K562 (cell line): ENCODE measurements at regions not wholly inside any gene's neighbourhood (a gene's known extent, or its start where the extent isn't known, plus 50 kb on each side); places are given as distances from the start of the nearest gene placed in this dataset.

ENCODE experiments used
- ATAC-seq: fragments of 200-7000 bp; cut with Tn5 transposase; 3 replicates; pipeline ENCODE4 v1.9.1; 2020; ENCODE audit warnings: moderate library complexity
- BruUV-seq: library from RNA; stranded (reverse); fragments of 400-500 nt; replicated peaks from 2 replicates; lab custom pipeline; 2021; lab: Mats Ljungman, UMichigan
- CTCF ChIA-PET: fragments of 300-600 bp; formaldehyde crosslinking; extraction: SDS; loops from one replicate; lab custom pipeline; 2021; ENCODE audit warnings: low intra/inter-chr PET ratio; lab: Yijun Ruan, JAX
- POLR2A ChIA-PET: fragments of 300-600, 350-650 bp; sonication (Branson Sonifier 250); formaldehyde crosslinking; extraction: SDS; loops from one replicate; lab custom pipeline; 2021; ENCODE audit warnings: antibody characterized with exemption, inconsistent platforms; lab: Yijun Ruan, JAX
- DNase-seq, 4 experiments: peaks; one replicate each; pipeline versions ENCODE4 v3.0.0 to v3.0.0-alpha.2; 2011 to 2018; ENCODE audit warnings: low spot score in 3 of 4, mixed read lengths in 3 of 4; ENCODE audit errors: extremely low read depth in 1 of 4
- FAIRE-seq: peaks from 2 replicates; lab custom pipeline; 2011; peaks lifted over from hg19 to GRCh38; lab: Jason Lieb, UNC
- H2AFZ ChIP-seq: 2 replicates; pipeline ENCODE4 v1.6.0; 2011; ENCODE audit warnings: low read depth, low read length, control low read depth, inconsistent platforms
- H3K27ac ChIP-seq: fragments of 200-600 bp; 3 replicates; pipeline ENCODE4 v1.8.0; 2011; ENCODE audit warnings: low read depth, mild to moderate bottlenecking, control low read depth, inconsistent platforms, low read length, moderate library complexity, mixed read lengths; ENCODE audit errors: extremely low read depth
- H3K27me3 ChIP-seq, 2 experiments: fragments of 300-600 bp in 1 of 2; 2 replicates in 1 of 2; 3 replicates in 1 of 2; pipeline versions ENCODE4 v1.6.0 to v1.8.0; 2011; ENCODE audit warnings: inconsistent platforms in 2 of 2, low read length in 2 of 2, mild to moderate bottlenecking in 1 of 2, mixed read lengths in 1 of 2, moderate library complexity in 1 of 2; ENCODE audit not compliant: control insufficient read depth in 2 of 2, insufficient read depth in 2 of 2
- H3K36me3 ChIP-seq: fragments of 300-600 bp; 3 replicates; pipeline ENCODE4 v1.8.0; 2011; ENCODE audit warnings: mild to moderate bottlenecking, low read length, inconsistent platforms; ENCODE audit not compliant: control insufficient read depth, insufficient read depth
- H3K4me1 ChIP-seq, 2 experiments: fragments of 200-600 bp in 1 of 2; replicated peaks in 1 of 2; 2 replicates in 1 of 2; 3 replicates in 1 of 2; pipeline versions ENCODE4 v1.5.1 to v1.8.0; 2011; ENCODE audit warnings: inconsistent platforms in 2 of 2, low read length in 2 of 2, mild to moderate bottlenecking in 1 of 2, mixed read lengths in 1 of 2, moderate library complexity in 1 of 2; ENCODE audit not compliant: control insufficient read depth in 2 of 2, insufficient read depth in 2 of 2
- H3K4me2 ChIP-seq: 2 replicates; pipeline ENCODE4 v1.6.1; 2011; ENCODE audit warnings: low read length, control low read depth, inconsistent platforms, mixed read lengths; ENCODE audit not compliant: insufficient read depth
- H3K4me3 ChIP-seq: fragments of 200-600 bp; sonication (generic), shearing (Covaris generic); 2 replicates; pipeline ENCODE4 v1.5.1; 2016; ENCODE audit warnings: control low read depth, inconsistent platforms
- H3K79me2 ChIP-seq: fragments of 200-600 bp; 3 replicates; pipeline ENCODE4 v1.8.0; 2011; ENCODE audit warnings: low read length, inconsistent platforms; ENCODE audit not compliant: control insufficient read depth, insufficient read depth
- H3K9ac ChIP-seq, 2 experiments: 2 replicates each; pipeline versions ENCODE4 v1.6.0 to v1.6.1; 2011; ENCODE audit warnings: low read depth in 2 of 2, low read length in 2 of 2, control low read depth in 1 of 2, inconsistent platforms in 1 of 2, mild to moderate bottlenecking in 1 of 2, mixed read lengths in 1 of 2; ENCODE audit not compliant: insufficient read depth in 1 of 2
- H3K9me1 ChIP-seq: one replicate; pipeline ENCODE4 v1.6.0; 2011; ENCODE audit warnings: inconsistent platforms, mild to moderate bottlenecking, low read length, moderate library complexity; ENCODE audit not compliant: control insufficient read depth, insufficient read depth
- H3K9me3 ChIP-seq: replicated peaks from 2 replicates; pipeline ENCODE4 v1.5.1; 2011; ENCODE audit warnings: low read depth, low read length, inconsistent platforms; ENCODE audit not compliant: control insufficient read depth, insufficient read depth
- H4K20me1 ChIP-seq: replicated peaks from 2 replicates; pipeline ENCODE4 v1.6.1; 2011; ENCODE audit warnings: low read length, inconsistent platforms, mixed read lengths; ENCODE audit not compliant: control insufficient read depth, insufficient read depth
- CBX8 ChIP-seq: fragments of 200-600 bp; sonication (generic); IDR thresholded peaks from 2 replicates; pipeline ENCODE4 v1.6.1; 2012; ENCODE audit warnings: borderline replicate concordance, mixed run types, low read depth, mild to moderate bottlenecking, moderate library complexity, mixed read lengths, low read length, control low read depth, inconsistent platforms; ENCODE audit not compliant: poor library complexity, severe bottlenecking; ENCODE audit errors: extremely low read depth
- E2F6 ChIP-seq, 2 experiments: IDR thresholded peaks; 2 replicates each; pipeline ENCODE4 v1.6.1; 2011; ENCODE audit warnings: borderline replicate concordance in 1 of 2, control low read depth in 1 of 2, low read depth in 1 of 2, low read length in 1 of 2, mild to moderate bottlenecking in 1 of 2, mixed read lengths in 1 of 2, moderate library complexity in 1 of 2; ENCODE audit not compliant: insufficient read depth in 1 of 2, insufficient read length in 1 of 2, poor library complexity in 1 of 2, severe bottlenecking in 1 of 2; ENCODE audit errors: extremely low read depth in 1 of 2
- EHMT2 ChIP-seq: fragments of 450-650 bp; IDR thresholded peaks from 2 replicates; pipeline ENCODE4 v1.6.1; 2018; ENCODE audit warnings: antibody characterized with exemption
- ILF3 ChIP-seq: fragments of 450-650 bp; IDR thresholded peaks from 2 replicates; pipeline ENCODE4 v1.6.1; 2018; ENCODE audit warnings: antibody characterized with exemption, mild to moderate bottlenecking, moderate library complexity, borderline replicate concordance
- KDM4B ChIP-seq, 2 experiments: fragments of 450-650 bp in 1 of 2; sonication (generic) in 1 of 2; IDR thresholded peaks; 2 replicates each; pipeline ENCODE4 v1.6.1; 2016 to 2017; ENCODE audit warnings: borderline replicate concordance in 2 of 2, antibody characterized with exemption in 1 of 2, low read depth in 1 of 2, mild to moderate bottlenecking in 1 of 2
- MTF1 ChIP-seq: fragments of 250-450 bp; sonication (Bioruptor Pico); IDR thresholded peaks from 2 replicates; pipeline ENCODE4 v1.9.0; 2021; ENCODE audit warnings: moderate library complexity, mild to moderate bottlenecking, inconsistent platforms, borderline replicate concordance
- NCOA2 ChIP-seq, 2 experiments: fragments of 450-650 bp; IDR thresholded peaks; 2 replicates each; pipeline ENCODE4 v1.6.1; 2018; ENCODE audit warnings: mild to moderate bottlenecking in 2 of 2, moderate library complexity in 1 of 2; ENCODE audit not compliant: partially characterized antibody in 2 of 2
- PHF20 ChIP-seq: fragments of 450-650 bp; IDR thresholded peaks from 2 replicates; pipeline ENCODE4 v1.6.1; 2018; ENCODE audit not compliant: partially characterized antibody
- POLR2AphosphoS5 ChIP-seq: IDR thresholded peaks from 2 replicates; pipeline ENCODE4 v1.6.1; 2011; ENCODE audit warnings: mild to moderate bottlenecking, low read depth, low read length, moderate library complexity; ENCODE audit not compliant: control insufficient read depth, insufficient read depth
- RBM25 ChIP-seq: fragments of 200-400 bp; formaldehyde crosslinking; IDR thresholded peaks from 2 replicates; pipeline ENCODE4 v1.6.1; 2018; ENCODE audit warnings: low read length, low read depth, moderate library complexity; ENCODE audit not compliant: severe bottlenecking
- SAFB ChIP-seq: fragments of 200-400 bp; formaldehyde crosslinking; IDR thresholded peaks from 2 replicates; pipeline ENCODE4 v1.6.1; 2017; ENCODE audit warnings: low read depth, low read length, borderline replicate concordance
- SRSF7 ChIP-seq: fragments of 200-400 bp; formaldehyde crosslinking; optimal IDR thresholded peaks from 2 replicates; pipeline ENCODE3; 2017; ENCODE audit warnings: mild to moderate bottlenecking, low read depth, low read length
- ZNF449 ChIP-seq: fragments of 250-450 bp; sonication (Bioruptor Pico); IDR thresholded peaks from 2 replicates; pipeline ENCODE4 v1.8.0; 2022; ENCODE audit warnings: moderate library complexity, mild to moderate bottlenecking, inconsistent platforms
- ZNF609 ChIP-seq: sonication (generic); formaldehyde crosslinking; IDR thresholded peaks from 2 replicates; pipeline ENCODE4 v1.8.1; 2023; ENCODE audit warnings: missing genetic modification reagents, mild to moderate bottlenecking, borderline replicate concordance
- ZNF785 ChIP-seq: fragments of 250-450 bp; sonication (Bioruptor Pico); IDR thresholded peaks from 2 replicates; pipeline ENCODE4 v1.4.0; 2020; ENCODE audit warnings: mild to moderate bottlenecking
- WGBS: fragments of 100-300 bp; shearing (Covaris generic); methylation state at CpG from one replicate; pipeline ENCODE4 v1.1.6; 2016; ENCODE audit warnings: low coverage, mixed read lengths; ENCODE audit not compliant: insufficient coverage; ENCODE audit errors: missing lambda C conversion rate; 5-methylcytosine and 5-hydroxymethylcytosine counted together
- in situ Hi-C: fragments of 300-500 bp; cut with MboI; formaldehyde crosslinking; loops from 4 replicates; pipeline ENCODE4 v1.15.0; 2018; ENCODE audit warnings: inconsistent platforms, mixed read lengths
- intact Hi-C: fragments of 100-400 bp; cut with micrococcal nuclease; formaldehyde crosslinking; loops from 2 replicates; pipeline ENCODE4 v1.14.2; 2022

GRCh38 chr18:45336448-45336847 lies 278.8 kb upstream of the SLC14A2 start:
- no TSS peak for BruUV-seq
- no peak overlapping the region for H3K27ac ChIP-seq
- ATAC-seq (no peak), DNase-seq (no peak), FAIRE-seq (no peak)
- H3K9me1 ChIP-seq: no peaks in the 10 kb centered on the region
- no peaks in the 10 kb centered on the region for H3K36me3 ChIP-seq
- in situ Hi-C loops (no loop called here), intact Hi-C loops (no loop called here)
- ChIA-PET CTCF (no interaction called here), POLR2A (no interaction called here)
- no peak overlapping the region for H2AFZ ChIP-seq
- H4K20me1 ChIP-seq: no peaks in the 10 kb centered on the region
- whole genome bisulfite sequencing: 0% methylated on average over 1 of the region's 1 CpG
- H3K9me3 ChIP-seq: no peaks in the 10 kb centered on the region
- H3K79me2 ChIP-seq: no peaks in the 10 kb centered on the region
- H3K4me2 ChIP-seq: no peak overlapping the region
- H3K4me1 ChIP-seq: no peaks in the 10 kb centered on the region
- H3K9ac ChIP-seq: no peak overlapping the region
- H3K27me3 ChIP-seq: no peaks in the 10 kb centered on the region
- no peak overlapping the region for H3K4me3 ChIP-seq
- TF ChIP-seq ZNF785 (CRISPR knock-in tag) (no peak), RBM25 (no peak), POLR2AphosphoS5 (no peak), KDM4B (IDR thresholded peaks at IDR 0.05; ENCODE audit: borderline replicate concordance in 2 of 2, low read depth in 1 of 2) (no peak), PHF20 (no peak), SAFB (no peak), E2F6 (IDR thresholded peaks at IDR 0.05; ENCODE audit: borderline replicate concordance in 1 of 2, extremely low read depth in 1 of 2, insufficient read depth in 1 of 2, insufficient read length in 1 of 2, low read depth in 1 of 2, low read length in 1 of 2, poor library complexity in 1 of 2, severe bottlenecking in 1 of 2) (no peak), MTF1 (CRISPR knock-in tag) (no peak), CBX8 (no peak), EHMT2 (no peak), ZNF449 (CRISPR knock-in tag) (no peak), SRSF7 (no peak), ILF3 (no peak), NCOA2 (IDR thresholded peaks at IDR 0.05; ENCODE audit: partially characterized antibody in 2 of 2) (no peak), ZNF609 (CRISPR knock-in tag) (no peak)
